ENCODE measurements at regions not wholly inside any gene's neighbourhood (a gene's known extent, or its start where the extent isn't known, plus 50 kb on each side); places are given as distances from the start of the nearest gene placed in this dataset.
"Not testable (repeated sequence)": the region's sequence is repeated elsewhere in the genome, so short reads cannot be mapped to it uniquely, and the experiment has no call there.

DNA sequence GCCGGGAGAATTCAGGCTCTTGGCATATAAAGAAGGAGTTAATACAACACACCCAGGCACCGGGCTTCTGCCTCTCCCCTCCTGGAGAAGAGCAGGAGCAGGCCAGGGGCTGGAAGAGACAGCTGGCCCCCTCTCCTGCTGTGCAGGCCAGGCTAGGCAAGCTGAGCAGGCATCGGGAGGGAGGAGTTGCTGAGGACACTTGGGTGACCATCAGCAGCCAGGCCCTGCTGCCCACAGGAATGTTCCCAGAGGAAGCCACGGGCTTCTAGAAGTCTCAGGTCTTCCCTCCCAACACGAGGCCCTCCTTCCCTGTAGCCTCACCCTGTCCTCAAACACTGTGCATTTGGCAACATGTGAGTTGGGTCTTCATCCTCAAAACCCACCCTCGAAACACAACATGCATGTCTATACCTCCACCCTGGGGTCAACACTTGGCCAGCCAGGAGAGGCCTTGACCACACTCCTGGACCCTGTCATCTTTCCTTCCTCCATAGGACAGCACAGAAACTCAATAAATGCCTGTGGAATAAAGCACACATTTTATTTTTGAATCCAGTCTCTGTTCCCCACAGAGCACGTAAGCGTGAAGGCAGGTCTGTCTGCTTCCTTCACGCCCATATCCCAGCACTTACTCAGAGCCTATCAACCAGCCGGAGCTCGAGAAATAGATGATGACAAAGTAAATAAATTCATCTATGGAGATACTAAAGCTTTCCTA, 433.8 kb upstream of the ID2 start:
- Histone ChIP-seq H3K9me3 (no peaks in the 10 kb centered on the region), H3K4me3 (ENCODE audit: low read depth in 1 of 2, low read length in 1 of 2) (no peak overlapping the region), H3K36me3 (no peaks in the 10 kb centered on the region), H3K4me1 (ENCODE audit: control insufficient read depth in 1 of 2, insufficient read depth in 1 of 2, low read depth in 1 of 2, low read length in 1 of 2) (peaks cover 13 to 21% of the 10 kb centered on the region in 2 experiments), H3K27ac (no peak overlapping the region), H3K27me3 (no peaks in the 10 kb centered on the region)
- TF ChIP-seq, protein P1, sequence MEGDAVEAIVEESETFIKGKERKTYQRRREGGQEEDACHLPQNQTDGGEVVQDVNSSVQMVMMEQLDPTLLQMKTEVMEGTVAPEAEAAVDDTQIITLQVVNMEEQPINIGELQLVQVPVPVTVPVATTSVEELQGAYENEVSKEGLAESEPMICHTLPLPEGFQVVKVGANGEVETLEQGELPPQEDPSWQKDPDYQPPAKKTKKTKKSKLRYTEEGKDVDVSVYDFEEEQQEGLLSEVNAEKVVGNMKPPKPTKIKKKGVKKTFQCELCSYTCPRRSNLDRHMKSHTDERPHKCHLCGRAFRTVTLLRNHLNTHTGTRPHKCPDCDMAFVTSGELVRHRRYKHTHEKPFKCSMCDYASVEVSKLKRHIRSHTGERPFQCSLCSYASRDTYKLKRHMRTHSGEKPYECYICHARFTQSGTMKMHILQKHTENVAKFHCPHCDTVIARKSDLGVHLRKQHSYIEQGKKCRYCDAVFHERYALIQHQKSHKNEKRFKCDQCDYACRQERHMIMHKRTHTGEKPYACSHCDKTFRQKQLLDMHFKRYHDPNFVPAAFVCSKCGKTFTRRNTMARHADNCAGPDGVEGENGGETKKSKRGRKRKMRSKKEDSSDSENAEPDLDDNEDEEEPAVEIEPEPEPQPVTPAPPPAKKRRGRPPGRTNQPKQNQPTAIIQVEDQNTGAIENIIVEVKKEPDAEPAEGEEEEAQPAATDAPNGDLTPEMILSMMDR (IDR thresholded peaks at IDR 0.05), result no peak

DNA sequence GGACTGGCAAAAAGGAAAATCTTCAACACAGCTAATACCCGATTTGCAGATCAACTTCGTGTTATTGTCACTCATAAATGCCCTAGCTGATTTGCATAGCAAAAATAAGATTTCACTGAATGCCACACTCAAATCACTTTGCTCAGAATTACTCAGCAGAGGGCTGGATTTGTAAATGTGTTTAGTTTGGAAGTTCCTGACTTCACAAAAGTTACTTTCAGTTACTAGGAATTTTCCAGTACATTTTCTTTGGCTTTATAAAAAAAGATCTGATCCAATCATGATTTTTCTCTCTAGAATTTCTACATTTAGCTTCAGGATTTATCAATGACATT, 433.3 kb upstream of the ID2 start:
- Histone ChIP-seq H3K4me1 (ENCODE audit: control insufficient read depth in 1 of 2, insufficient read depth in 1 of 2, low read depth in 1 of 2, low read length in 1 of 2) (peaks cover 13 to 21% of the 10 kb centered on the region in 2 experiments), H3K9me3 (no peaks in the 10 kb centered on the region), H3K4me3 (ENCODE audit: low read depth in 1 of 2, low read length in 1 of 2) (no peak overlapping the region), H3K36me3 (no peaks in the 10 kb centered on the region), H3K27me3 (no peaks in the 10 kb centered on the region), H3K27ac (no peak overlapping the region)
- TF ChIP-seq, protein P1 (IDR thresholded peaks at IDR 0.05), result no peak

DNA sequence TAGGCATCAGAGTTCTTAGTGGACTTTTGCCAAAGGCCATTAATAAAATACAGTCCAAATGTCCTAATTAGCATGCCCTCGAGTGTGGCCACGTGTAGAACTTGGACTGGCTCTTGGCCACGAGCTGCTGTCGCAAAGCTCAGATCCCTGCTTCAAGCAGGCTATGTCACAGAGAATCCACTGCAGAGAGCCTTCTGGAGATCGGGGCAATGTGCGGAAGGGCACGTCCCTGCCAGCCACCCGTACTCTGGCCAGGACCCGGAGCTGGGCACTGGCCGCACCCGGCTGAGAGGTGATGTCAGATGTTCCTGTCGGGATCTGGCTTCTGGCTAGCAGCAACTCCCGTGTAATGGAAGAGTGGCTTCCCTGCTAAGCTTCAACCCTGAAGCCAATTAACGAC, 432.7 kb upstream of the ID2 start:
- H3K4me3 ChIP-seq (ENCODE audit: low read depth in 1 of 2, low read length in 1 of 2), result no peak overlapping the region
- H3K27ac ChIP-seq, result no peak overlapping the region
- TF ChIP-seq, protein P1 (IDR thresholded peaks at IDR 0.05), result no peak
- H3K36me3 ChIP-seq, result no peaks in the 10 kb centered on the region
- H3K27me3 ChIP-seq, result no peaks in the 10 kb centered on the region
- peaks cover 13 to 17% of the 10 kb centered on the region in 2 experiments for H3K4me1 ChIP-seq (ENCODE audit: control insufficient read depth in 1 of 2, insufficient read depth in 1 of 2, low read depth in 1 of 2, low read length in 1 of 2)
- H3K9me3 ChIP-seq, result no peaks in the 10 kb centered on the region

DNA sequence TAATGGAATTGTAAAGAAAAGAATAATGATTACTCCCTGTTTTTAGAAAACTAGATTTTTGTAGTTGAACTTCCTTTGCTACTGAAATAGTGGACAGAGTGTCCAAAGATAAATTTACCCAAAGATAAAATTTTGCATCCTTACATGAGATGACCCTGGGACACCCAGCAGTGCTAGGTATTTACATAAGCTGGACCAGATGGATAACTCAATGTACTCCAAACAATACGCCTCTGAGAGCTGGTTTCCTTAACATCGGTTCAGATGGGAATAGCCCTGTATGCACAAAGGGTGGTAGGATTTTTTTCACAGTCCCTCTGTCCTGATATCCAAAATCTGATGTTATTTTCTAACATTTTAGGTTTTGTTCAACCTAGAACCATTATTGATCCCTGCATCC, 432.1 kb upstream of the ID2 start:
- TF ChIP-seq, protein P1 (IDR thresholded peaks at IDR 0.05), result no peak
- Histone ChIP-seq H3K27ac (no peak overlapping the region), H3K27me3 (no peaks in the 10 kb centered on the region), H3K36me3 (no peaks in the 10 kb centered on the region), H3K9me3 (no peaks in the 10 kb centered on the region), H3K4me3 (ENCODE audit: low read depth in 1 of 2, low read length in 1 of 2) (no peak overlapping the region), H3K4me1 (ENCODE audit: control insufficient read depth in 1 of 2, insufficient read depth in 1 of 2, low read depth in 1 of 2, low read length in 1 of 2) (peaks cover 8 to 10% of the 10 kb centered on the region in 2 experiments)

DNA sequence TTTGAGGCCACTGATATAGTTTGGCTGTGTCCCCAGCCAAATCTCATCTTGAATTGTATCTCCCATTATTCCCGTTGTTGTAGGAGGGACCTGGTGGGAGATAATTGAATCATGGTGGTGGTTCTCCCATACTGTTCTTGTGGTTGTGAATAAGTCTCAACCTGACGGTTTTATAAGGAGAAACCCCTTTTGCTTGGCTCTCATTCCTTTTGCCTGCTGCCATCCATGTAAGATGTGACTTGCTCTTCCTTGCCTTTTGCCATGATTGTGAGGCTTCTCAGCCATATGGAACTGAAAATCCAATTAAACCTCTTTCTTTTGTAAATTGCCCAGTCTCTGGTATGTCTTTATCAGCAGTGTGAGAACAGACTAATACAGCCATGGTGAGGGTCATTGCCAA, 431.6 kb upstream of the ID2 start:
- not testable (repeated sequence) for H3K36me3 ChIP-seq; H3K4me1 ChIP-seq (ENCODE audit: control insufficient read depth in 1 of 2, insufficient read depth in 1 of 2, low read depth in 1 of 2, low read length in 1 of 2); H3K27ac ChIP-seq; H3K9me3 ChIP-seq; H3K4me3 ChIP-seq (ENCODE audit: low read depth in 1 of 2, low read length in 1 of 2); H3K27me3 ChIP-seq

DNA sequence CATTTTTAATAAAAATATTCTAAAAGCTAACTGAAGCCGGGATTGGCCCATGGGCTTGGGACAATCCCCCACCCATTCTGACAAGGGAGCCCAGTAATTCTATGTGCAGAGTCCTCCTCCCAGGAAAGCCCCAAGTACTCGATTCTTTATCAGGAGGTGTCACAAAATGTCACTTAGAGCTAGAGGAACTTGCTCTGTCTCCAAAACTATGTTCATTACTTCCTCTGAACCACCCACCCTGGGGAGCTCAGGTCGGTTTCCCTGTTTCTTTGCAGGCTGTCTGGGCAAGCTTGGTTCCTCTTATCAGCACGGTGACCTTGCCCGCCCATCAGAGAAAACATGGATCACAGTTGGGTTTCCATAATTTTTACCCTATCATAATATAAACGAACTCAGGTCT, 430.6 kb upstream of the ID2 start:
- Histone ChIP-seq H3K4me3 (ENCODE audit: low read depth in 1 of 2, low read length in 1 of 2) (no peak overlapping the region), H3K4me1 (ENCODE audit: control insufficient read depth in 1 of 2, insufficient read depth in 1 of 2, low read depth in 1 of 2, low read length in 1 of 2) (peaks cover 5 to 7% of the 10 kb centered on the region in 2 experiments), H3K36me3 (no peaks in the 10 kb centered on the region), H3K27me3 (no peaks in the 10 kb centered on the region), H3K27ac (peak overlapping the region; percentile 40), H3K9me3 (no peaks in the 10 kb centered on the region)
- TF ChIP-seq, protein P1 (IDR thresholded peaks at IDR 0.05), result no peak
